Suprapubic skin (tissue), 4 donors: ENCODE measurements at regions not wholly inside any gene's neighbourhood (a gene's known extent, or its start where the extent isn't known, plus 50 kb on each side); places are given as distances from the start of the nearest gene placed in this dataset.

Experiments
- DNase-seq, 2 donors: peaks; one replicate each; pipeline ENCODE4 v3.0.0-alpha.2; 2019; ENCODE audit warnings: low spot score in 2 of 2
- H3K27ac ChIP-seq: fragments of 200-600 bp; sonication (generic); one replicate; pipeline ENCODE4 v1.5.1; 2019
- H3K27me3 ChIP-seq: fragments of 200-600 bp; sonication (generic); one replicate; pipeline ENCODE4 v1.5.1; 2019
- H3K36me3 ChIP-seq: fragments of 200-600 bp; sonication (generic); one replicate; pipeline ENCODE4 v1.5.1; 2019
- H3K4me1 ChIP-seq: fragments of 200-600 bp; sonication (generic); one replicate; pipeline ENCODE4 v1.5.1; 2019
- H3K4me3 ChIP-seq: fragments of 200-600 bp; sonication (generic); one replicate; pipeline ENCODE4 v1.5.1; 2019; ENCODE audit warnings: mild to moderate bottlenecking
- H3K9me3 ChIP-seq: fragments of 200-600 bp; sonication (generic); one replicate; pipeline ENCODE4 v1.5.1; 2019
- CTCF ChIP-seq, 2 donors: fragments of 200-600 bp in 1 of 2; fragments of 450-650 bp in 1 of 2; sonication (generic) in 1 of 2; IDR thresholded peaks; one replicate each; pipeline ENCODE4 v1.5.1; 2016 to 2019; ENCODE audit warnings: antibody characterized with exemption in 2 of 2, mild to moderate bottlenecking in 1 of 2, moderate library complexity in 1 of 2
- EP300 ChIP-seq: sonication (generic); formaldehyde crosslinking; IDR thresholded peaks from one replicate; pipeline ENCODE4 v1.6.1; 2017; ENCODE audit warnings: antibody characterized with exemption
- POLR2A ChIP-seq, 2 donors: fragments of 450-650 bp; IDR thresholded peaks; one replicate each; pipeline ENCODE4 v1.6.1; 2017; ENCODE audit warnings: antibody characterized with exemption in 2 of 2, mild to moderate bottlenecking in 2 of 2, moderate library complexity in 2 of 2
- POLR2AphosphoS5 ChIP-seq, 3 donors: sonication (generic); formaldehyde crosslinking; IDR thresholded peaks; one replicate each; pipeline ENCODE4 v1.6.1; 2017; ENCODE audit warnings: antibody characterized with exemption in 3 of 3
- WGBS: methylation state at CpG from one replicate; pipeline ENCODE4 v1.1.5; 2018; 5-methylcytosine and 5-hydroxymethylcytosine counted together

- DNase-seq = no peak
- 88% methylated on average over 1 of the region's 1 CpG for WGBS
These were observed 301.8 kb downstream of the BRINP2 start for GRCh38 chr1:177472567-177472966.

GRCh38 chr1:177471244-177471643 is 300.5 kb downstream of the BRINP2 start:
- WGBS = 37% methylated on average over 1 of the region's 1 CpG
- no peaks in the 10 kb centered on the region for H3K36me3 ChIP-seq
- TF ChIP-seq POLR2A (IDR thresholded peaks at IDR 0.05) = no peak
- no peak for TF ChIP-seq CTCF (IDR thresholded peaks at IDR 0.05)
- TF ChIP-seq POLR2AphosphoS5 (IDR thresholded peaks at IDR 0.05) = no peak
- TF ChIP-seq EP300 = no peak

More at GRCh38 chr1:177472567-177472966, 301.8 kb downstream of the BRINP2 start:
- no peak for TF ChIP-seq CTCF (IDR thresholded peaks at IDR 0.05)
- TF ChIP-seq POLR2AphosphoS5 (IDR thresholded peaks at IDR 0.05) = no peak
- no peak for TF ChIP-seq POLR2A (IDR thresholded peaks at IDR 0.05)
- no peak for TF ChIP-seq EP300
- Histone ChIP-seq H3K36me3 (no peaks in the 10 kb centered on the region), H3K4me3 (no peak overlapping the region), H3K4me1 (no peaks in the 10 kb centered on the region), H3K27me3 (no peaks in the 10 kb centered on the region), H3K9me3 (no peaks in the 10 kb centered on the region), H3K27ac (no peak overlapping the region)

GRCh38 chr1:177469519-177469918 is 298.8 kb downstream of the BRINP2 start:
- TF ChIP-seq POLR2A (IDR thresholded peaks at IDR 0.05) = no peak
- no peak for TF ChIP-seq EP300
- no peak for TF ChIP-seq POLR2AphosphoS5 (IDR thresholded peaks at IDR 0.05)
- TF ChIP-seq CTCF (IDR thresholded peaks at IDR 0.05) = no peak
- WGBS = 92% methylated on average over 3 of the region's 3 CpGs
- DNase-seq = no peak
- Histone ChIP-seq H3K27ac (no peak overlapping the region), H3K9me3 (no peaks in the 10 kb centered on the region), H3K4me3 (no peak overlapping the region), H3K36me3 (no peaks in the 10 kb centered on the region), H3K4me1 (no peaks in the 10 kb centered on the region), H3K27me3 (no peaks in the 10 kb centered on the region)

More at GRCh38 chr1:177471244-177471643, 300.5 kb downstream of the BRINP2 start:
- Histone ChIP-seq H3K27ac (no peak overlapping the region), H3K4me1 (no peaks in the 10 kb centered on the region), H3K27me3 (no peaks in the 10 kb centered on the region), H3K9me3 (no peaks in the 10 kb centered on the region), H3K4me3 (no peak overlapping the region)
- no peak for DNase-seq

GRCh38 chr1:177466286-177466685 is 295.5 kb downstream of the BRINP2 start:
- no peak overlapping the region for H3K27ac ChIP-seq
- no peaks in the 10 kb centered on the region for H3K27me3 ChIP-seq
- no peak overlapping the region for H3K4me3 ChIP-seq
- WGBS = 73% methylated on average over 2 of the region's 2 CpGs
- H3K4me1 ChIP-seq = no peaks in the 10 kb centered on the region
- DNase-seq = no peak
- H3K36me3 ChIP-seq = no peaks in the 10 kb centered on the region
- H3K9me3 ChIP-seq = no peaks in the 10 kb centered on the region
- TF ChIP-seq CTCF (IDR thresholded peaks at IDR 0.05) = no peak
- no peak for TF ChIP-seq POLR2AphosphoS5 (IDR thresholded peaks at IDR 0.05)
- no peak for TF ChIP-seq EP300
- no peak for TF ChIP-seq POLR2A (IDR thresholded peaks at IDR 0.05)

- H3K27ac ChIP-seq = no peak overlapping the region
- no peaks in the 10 kb centered on the region for H3K36me3 ChIP-seq
- no peak for DNase-seq
- no peaks in the 10 kb centered on the region for H3K27me3 ChIP-seq
- TF ChIP-seq EP300 (no peak), CTCF (IDR thresholded peaks at IDR 0.05) (no peak), POLR2A (IDR thresholded peaks at IDR 0.05) (no peak), POLR2AphosphoS5 (IDR thresholded peaks at IDR 0.05) (no peak)
- 75% methylated on average over 2 of the region's 2 CpGs for WGBS
- no peaks in the 10 kb centered on the region for H3K9me3 ChIP-seq
- H3K4me1 ChIP-seq = no peaks in the 10 kb centered on the region
- no peak overlapping the region for H3K4me3 ChIP-seq
These were observed 293.9 kb downstream of the BRINP2 start for GRCh38 chr1:177464686-177465085.
